IPS-NIHi7 (cell line): ENCODE measurements at regions not wholly inside any gene's neighbourhood (a gene's known extent, or its start where the extent isn't known, plus 50 kb on each side); places are given as distances from the start of the nearest gene placed in this dataset.
"Not testable (repeated sequence)": the region's sequence is repeated elsewhere in the genome, so short reads cannot be mapped to it uniquely, and the experiment has no call there.

ENCODE experiments used
- DNase-seq: peaks from one replicate; pipeline ENCODE4 v3.0.0; 2012; ENCODE audit warnings: mixed read lengths; ENCODE audit errors: extremely low spot score

DNA sequence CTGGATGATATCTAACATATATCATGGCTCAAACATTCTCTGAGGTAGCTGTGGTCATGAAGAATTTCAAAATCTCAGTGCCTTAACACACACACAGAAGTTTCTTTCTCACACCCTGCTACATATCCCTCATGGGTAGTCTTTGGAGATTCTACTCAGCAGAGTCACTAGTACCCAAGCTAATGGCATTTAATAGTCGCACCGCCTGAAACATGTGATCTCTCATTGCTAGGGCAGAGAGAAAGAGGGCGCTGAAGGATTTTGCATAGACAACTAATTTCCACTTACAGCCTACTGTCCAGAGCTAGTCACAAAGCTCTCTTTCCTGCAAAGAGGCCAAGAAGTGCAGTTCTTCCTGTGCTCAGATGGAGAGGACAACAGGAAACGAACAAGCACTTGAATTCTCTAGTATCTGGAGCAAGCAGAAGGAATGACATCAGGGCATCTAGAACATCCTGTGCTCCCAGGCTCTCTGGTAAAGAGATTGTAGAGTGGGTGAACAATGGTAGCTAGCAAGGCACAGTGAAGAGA lies 183.4 kb upstream of the PTBP2 start:
- peak; percentile 23 for DNase-seq

- DNase-seq = no peak
Measured at GRCh38 chr1:96538883-96539282, 182.7 kb upstream of the PTBP2 start.

GRCh38 chr1:96541491-96541890 lies 180.1 kb upstream of the PTBP2 start:
- no peak for DNase-seq

- no peak for DNase-seq
Measured at GRCh38 chr1:96544051-96544830, 177.3 kb upstream of the PTBP2 start.

DNA sequence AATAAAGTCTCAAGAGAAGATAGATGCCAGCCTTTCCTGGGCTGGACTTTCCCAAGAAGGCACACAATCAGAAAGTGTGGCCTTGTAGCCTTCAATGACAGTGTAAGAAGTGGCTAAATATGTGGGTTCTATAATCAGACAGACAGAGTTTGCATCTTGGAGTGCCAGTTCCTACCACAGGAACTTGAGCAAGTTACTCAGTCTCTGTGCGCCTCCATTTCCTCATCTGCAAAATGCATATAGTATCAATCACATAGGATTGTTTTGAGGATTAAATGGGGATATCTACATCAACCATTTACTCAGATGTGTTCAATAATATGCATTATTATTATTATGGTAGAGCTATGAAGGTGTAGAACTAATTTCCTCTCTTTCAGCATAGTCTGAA lies 176.8 kb upstream of the PTBP2 start:
- no peak for DNase-seq

DNA sequence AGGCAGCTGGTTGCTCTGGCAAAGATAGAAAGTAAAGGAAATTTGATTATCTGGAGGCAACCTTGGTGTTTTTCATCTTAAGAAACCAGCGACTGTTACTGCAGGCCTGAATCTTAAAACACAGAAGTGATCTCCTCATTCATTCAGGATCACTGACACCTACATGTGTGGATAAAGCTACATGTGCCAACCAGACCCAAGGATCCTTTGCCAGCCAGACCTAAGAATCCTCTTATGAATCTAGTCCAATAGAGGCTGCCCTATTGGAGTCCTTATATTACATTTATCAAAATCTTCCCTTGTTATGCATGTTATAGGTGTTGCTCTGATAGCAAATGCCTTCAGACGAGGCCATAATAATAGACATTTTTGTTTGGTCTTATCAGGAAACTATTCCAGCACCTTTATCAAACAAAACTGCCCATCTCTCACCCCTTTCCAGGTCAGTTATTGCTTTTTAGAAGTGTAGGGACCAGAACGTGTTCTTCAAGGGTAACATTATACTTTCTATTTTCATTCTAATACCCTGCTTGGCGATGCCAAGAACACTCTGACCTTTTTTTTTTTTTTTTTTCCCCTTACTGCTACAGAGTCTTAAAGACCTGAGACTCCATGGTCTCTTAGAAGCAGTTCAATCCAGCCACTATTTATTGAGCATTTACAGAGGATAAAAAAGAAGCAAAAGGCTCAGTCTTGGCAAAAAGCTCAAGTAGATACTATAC lies 175.5 kb upstream of the PTBP2 start:
- no peak for DNase-seq

DNA sequence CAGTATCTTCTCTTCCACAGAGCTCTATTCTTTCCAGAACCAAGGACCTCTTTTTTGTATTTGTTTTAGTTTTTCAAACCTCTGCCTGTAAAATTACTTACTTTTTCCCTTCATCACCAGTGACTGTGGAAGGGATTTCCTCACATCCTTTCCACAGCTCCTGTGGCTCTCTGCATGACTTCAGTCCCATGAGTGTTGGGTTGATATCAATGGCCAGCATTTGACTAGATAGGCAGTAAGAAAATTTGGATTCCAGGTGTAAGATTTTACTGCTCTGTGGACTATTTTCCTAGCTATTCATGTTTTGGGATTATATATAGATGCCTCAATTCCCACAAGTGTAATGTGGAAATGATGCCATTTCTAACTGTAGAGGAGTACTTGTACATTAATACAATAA lies 171.5 kb upstream of the PTBP2 start:
- no peak for DNase-seq

GRCh38 chr1:96552451-96552850 lies 169.1 kb upstream of the PTBP2 start:
- DNase-seq = no peak

DNA sequence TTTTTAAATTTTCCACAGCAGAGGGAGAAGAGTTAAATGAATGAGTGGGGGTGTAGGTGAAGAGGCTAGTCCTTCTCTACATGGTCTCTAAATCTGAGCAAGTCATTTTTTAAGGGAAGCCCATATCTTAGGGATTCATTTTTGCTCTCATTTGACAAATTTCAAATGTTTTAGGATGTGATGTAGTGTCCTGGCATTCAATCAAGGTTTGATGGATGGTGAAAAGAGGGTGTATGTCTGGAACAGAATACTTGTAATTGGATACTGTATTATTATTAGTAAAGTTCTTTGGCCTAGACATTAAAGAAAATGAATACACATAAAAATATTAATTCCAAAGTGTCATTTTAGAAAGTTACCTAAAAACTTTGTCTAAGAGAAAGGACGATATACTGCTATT lies 167.8 kb upstream of the PTBP2 start:
- DNase-seq = no peak

- DNase-seq = no peak
Measured at GRCh38 chr1:96554364-96554763, 167.2 kb upstream of the PTBP2 start.

GRCh38 chr1:96557336-96557735 lies 164.2 kb upstream of the PTBP2 start:
- DNase-seq = no peak

GRCh38 chr1:96558635-96559034 lies 162.9 kb upstream of the PTBP2 start:
- DNase-seq = no peak

- DNase-seq = no peak
Measured at GRCh38 chr1:96559181-96559580, 162.4 kb upstream of the PTBP2 start.

- no peak for DNase-seq
Measured at GRCh38 chr1:96559707-96560596, 161.6 kb upstream of the PTBP2 start.

- DNase-seq = no peak
Measured at GRCh38 chr1:96562094-96562493, 159.5 kb upstream of the PTBP2 start.

GRCh38 chr1:96564401-96564800 lies 157.2 kb upstream of the PTBP2 start:
- not testable (repeated sequence) for DNase-seq

GRCh38 chr1:96565546-96565945 lies 156.0 kb upstream of the PTBP2 start:
- no peak for DNase-seq

- no peak for DNase-seq
Measured at GRCh38 chr1:96568639-96569038, 152.9 kb upstream of the PTBP2 start.

DNA sequence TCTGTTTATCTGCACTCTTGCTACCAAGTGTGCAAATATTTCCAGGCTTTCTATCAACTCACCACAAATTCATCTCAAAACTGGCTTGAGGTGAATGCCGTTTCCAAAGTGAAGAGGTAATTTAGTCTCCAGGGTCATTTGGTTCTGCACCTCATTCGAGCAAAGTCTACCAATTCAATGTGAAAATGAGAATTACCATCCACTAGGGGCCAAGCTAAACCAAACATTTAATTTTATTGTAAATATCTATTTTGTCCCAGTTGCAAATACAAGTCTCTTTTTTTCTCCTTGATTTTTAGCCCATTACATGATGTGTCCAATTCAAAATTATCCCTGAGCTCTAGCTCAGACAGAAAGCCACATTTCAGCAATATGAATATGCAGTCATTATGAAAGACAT lies 152.3 kb upstream of the PTBP2 start:
- no peak for DNase-seq

- no peak for DNase-seq
Measured at GRCh38 chr1:96579636-96580035, 141.9 kb upstream of the PTBP2 start.

DNA sequence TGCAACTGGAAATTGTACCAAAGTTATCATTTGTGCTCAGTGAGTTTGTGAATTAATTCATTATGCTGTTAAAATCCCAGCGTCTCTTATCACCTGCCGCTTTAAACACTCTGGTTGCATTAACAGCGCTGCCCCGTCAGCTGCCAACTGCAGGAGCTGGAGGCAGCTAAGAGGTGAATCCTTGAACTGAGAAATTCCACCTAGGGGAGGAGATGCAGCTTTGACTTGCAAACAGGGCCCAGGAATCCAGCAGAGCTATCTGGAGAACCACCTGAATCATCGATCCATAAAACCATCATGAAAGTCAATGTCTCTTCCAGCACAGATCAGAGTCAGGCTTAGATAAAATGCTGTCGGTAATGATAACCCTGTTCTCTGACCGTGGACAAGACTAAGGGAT lies 140.7 kb upstream of the PTBP2 start:
- DNase-seq = peak; percentile 60

GRCh38 chr1:96581772-96582171 lies 139.8 kb upstream of the PTBP2 start:
- peak; percentile 27 for DNase-seq
